PC-9 (cell line): ENCODE measurements at regions not wholly inside any gene's neighbourhood (a gene's known extent, or its start where the extent isn't known, plus 50 kb on each side); places are given as distances from the start of the nearest gene placed in this dataset.

Experiments
- EZH2 ChIP-seq: fragments of 200-600 bp; sonication (generic); IDR thresholded peaks from 2 replicates; pipeline ENCODE4 v1.8.0; 2017; ENCODE audit warnings: antibody characterized with exemption, low read depth
- TF ChIP-seq, protein P1 (sequence below): fragments of 200-600 bp; sonication (generic); conservative IDR thresholded peaks from 2 replicates; pipeline ENCODE4 v1.6.1; 2017; ENCODE audit warnings: mixed run types, antibody characterized with exemption, mild to moderate bottlenecking, moderate library complexity

DNA sequence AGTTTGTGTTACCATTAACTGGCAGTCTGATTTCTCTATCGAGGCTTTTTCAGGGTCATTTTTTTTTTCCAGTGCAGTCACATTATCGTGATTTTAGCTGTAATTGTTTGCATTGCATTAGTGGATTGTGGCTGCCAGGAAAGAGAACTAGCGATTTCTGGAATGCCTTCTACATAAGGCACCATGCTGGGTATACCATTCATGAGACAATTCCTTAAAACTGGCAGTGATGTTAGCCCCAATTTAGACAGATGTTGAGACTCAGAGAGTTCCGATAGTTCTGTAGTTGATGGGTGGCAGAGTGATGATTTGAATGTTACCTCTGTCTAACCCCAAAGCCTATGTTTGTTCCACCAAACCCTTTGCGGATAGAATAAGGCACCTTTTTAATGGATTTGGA, 175.4 kb upstream of the TENM3 start:
- TF ChIP-seq, protein P1, sequence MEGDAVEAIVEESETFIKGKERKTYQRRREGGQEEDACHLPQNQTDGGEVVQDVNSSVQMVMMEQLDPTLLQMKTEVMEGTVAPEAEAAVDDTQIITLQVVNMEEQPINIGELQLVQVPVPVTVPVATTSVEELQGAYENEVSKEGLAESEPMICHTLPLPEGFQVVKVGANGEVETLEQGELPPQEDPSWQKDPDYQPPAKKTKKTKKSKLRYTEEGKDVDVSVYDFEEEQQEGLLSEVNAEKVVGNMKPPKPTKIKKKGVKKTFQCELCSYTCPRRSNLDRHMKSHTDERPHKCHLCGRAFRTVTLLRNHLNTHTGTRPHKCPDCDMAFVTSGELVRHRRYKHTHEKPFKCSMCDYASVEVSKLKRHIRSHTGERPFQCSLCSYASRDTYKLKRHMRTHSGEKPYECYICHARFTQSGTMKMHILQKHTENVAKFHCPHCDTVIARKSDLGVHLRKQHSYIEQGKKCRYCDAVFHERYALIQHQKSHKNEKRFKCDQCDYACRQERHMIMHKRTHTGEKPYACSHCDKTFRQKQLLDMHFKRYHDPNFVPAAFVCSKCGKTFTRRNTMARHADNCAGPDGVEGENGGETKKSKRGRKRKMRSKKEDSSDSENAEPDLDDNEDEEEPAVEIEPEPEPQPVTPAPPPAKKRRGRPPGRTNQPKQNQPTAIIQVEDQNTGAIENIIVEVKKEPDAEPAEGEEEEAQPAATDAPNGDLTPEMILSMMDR, result no peak
- TF ChIP-seq EZH2, result no peak
